Tibial nerve (tissue), 4 donors: ENCODE measurements at regions not wholly inside any gene's neighbourhood (a gene's known extent, or its start where the extent isn't known, plus 50 kb on each side); places are given as distances from the start of the nearest gene placed in this dataset.
"Not testable (repeated sequence)": the region's sequence is repeated elsewhere in the genome, so short reads cannot be mapped to it uniquely, and the experiment has no call there.

Experiments
- CTCF ChIP-seq, 5 experiments: fragments of 200-600 bp in 3 of 5; fragments of 450-650 bp in 2 of 5; sonication (generic) in 3 of 5; IDR thresholded peaks; one replicate each; pipeline ENCODE4 v1.5.1; 2016 to 2019; ENCODE audit warnings: antibody characterized with exemption in 5 of 5, mild to moderate bottlenecking in 3 of 5, moderate library complexity in 2 of 5
- EP300 ChIP-seq, 2 donors: sonication (generic); formaldehyde crosslinking; IDR thresholded peaks; one replicate each; pipeline ENCODE4 v1.6.1; 2017; ENCODE audit warnings: antibody characterized with exemption in 2 of 2, mild to moderate bottlenecking in 1 of 2
- POLR2A ChIP-seq, 2 donors: fragments of 450-650 bp; IDR thresholded peaks; one replicate each; pipeline ENCODE4 v1.6.1; 2017; ENCODE audit warnings: antibody characterized with exemption in 2 of 2, mild to moderate bottlenecking in 2 of 2, moderate library complexity in 2 of 2

- not testable (repeated sequence) for TF ChIP-seq POLR2A, CTCF, EP300 (IDR thresholded peaks at IDR 0.05)
These were observed 93.2 kb upstream of the FAM90A26 start for GRCh38 chr4:9076974-9077373.
